ENCODE measurements at regions not wholly inside any gene's neighbourhood (a gene's known extent, or its start where the extent isn't known, plus 50 kb on each side); places are given as distances from the start of the nearest gene placed in this dataset.

DNA sequence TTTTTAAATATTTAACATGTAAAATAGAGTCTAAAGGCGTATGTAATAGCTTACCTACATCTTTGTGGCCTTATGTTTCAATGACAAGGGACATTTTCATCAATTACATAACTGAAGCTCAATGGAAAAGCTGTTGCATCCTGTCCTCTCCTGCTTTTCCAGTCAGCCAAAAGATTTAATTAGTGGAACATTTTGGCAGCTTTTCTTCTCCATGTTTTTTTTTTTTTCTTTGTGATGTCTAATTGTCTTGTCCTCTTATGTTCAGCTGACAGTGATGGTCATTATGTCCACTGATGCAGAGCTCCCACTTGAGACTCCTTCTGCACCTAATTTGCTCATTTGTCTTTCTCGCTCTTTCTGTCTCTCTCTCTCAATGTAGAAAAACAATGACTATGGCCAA is 422.2 kb downstream of the GABRG1 start:
- Mint-ChIP-seq H3K36me3 (ENCODE audit: low read depth) (no peaks in the 10 kb centered on the region), H3K27ac (no peak overlapping the region), H3K4me3 (no peak overlapping the region), H3K9me3 (peaks cover 2% of the 10 kb centered on the region), H3K27me3 (no peaks in the 10 kb centered on the region), H3K4me1 (no peaks in the 10 kb centered on the region)
- ChIA-PET POLR2A (no interaction called here), CTCF (no interaction called here)
- DNase-seq (no peak), ATAC-seq (ENCODE audit: low read depth) (no peak)
- TF ChIP-seq, protein P1, sequence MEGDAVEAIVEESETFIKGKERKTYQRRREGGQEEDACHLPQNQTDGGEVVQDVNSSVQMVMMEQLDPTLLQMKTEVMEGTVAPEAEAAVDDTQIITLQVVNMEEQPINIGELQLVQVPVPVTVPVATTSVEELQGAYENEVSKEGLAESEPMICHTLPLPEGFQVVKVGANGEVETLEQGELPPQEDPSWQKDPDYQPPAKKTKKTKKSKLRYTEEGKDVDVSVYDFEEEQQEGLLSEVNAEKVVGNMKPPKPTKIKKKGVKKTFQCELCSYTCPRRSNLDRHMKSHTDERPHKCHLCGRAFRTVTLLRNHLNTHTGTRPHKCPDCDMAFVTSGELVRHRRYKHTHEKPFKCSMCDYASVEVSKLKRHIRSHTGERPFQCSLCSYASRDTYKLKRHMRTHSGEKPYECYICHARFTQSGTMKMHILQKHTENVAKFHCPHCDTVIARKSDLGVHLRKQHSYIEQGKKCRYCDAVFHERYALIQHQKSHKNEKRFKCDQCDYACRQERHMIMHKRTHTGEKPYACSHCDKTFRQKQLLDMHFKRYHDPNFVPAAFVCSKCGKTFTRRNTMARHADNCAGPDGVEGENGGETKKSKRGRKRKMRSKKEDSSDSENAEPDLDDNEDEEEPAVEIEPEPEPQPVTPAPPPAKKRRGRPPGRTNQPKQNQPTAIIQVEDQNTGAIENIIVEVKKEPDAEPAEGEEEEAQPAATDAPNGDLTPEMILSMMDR (IDR thresholded peaks at IDR 0.05), result no peak
- intact Hi-C loops (cut with micrococcal nuclease), result no loop called here

DNA sequence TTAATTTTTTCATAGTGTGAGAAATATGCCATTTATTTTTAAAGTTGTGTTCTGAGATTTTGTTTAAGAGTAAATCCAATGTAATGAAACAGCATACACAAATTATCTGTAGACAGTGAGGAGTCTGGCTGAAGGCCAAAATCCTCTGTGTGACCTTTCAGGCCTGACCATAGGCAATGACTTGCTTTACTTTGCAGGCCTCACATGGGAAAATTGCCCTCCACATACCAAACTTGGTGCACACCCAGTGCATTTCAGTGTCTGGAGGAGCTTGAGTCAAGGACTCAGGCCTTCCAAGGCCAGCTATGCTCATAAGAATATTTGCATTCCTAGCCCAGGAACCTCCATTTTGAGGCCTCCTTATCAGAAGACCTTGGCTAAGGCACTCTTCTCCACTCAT is 430.1 kb downstream of the GABRG1 start:
- Mint-ChIP-seq H3K4me3 (no peak overlapping the region), H3K4me1 (no peaks in the 10 kb centered on the region), H3K9me3 (peaks cover 2% of the 10 kb centered on the region), H3K27ac (no peak overlapping the region), H3K36me3 (ENCODE audit: low read depth) (no peaks in the 10 kb centered on the region), H3K27me3 (no peaks in the 10 kb centered on the region)
- POLR2A ChIA-PET, result no interaction called here
- intact Hi-C loops (cut with micrococcal nuclease), result no loop called here
- DNase-seq, result no peak
- TF ChIP-seq, protein P1 (IDR thresholded peaks at IDR 0.05), result no peak
- CTCF ChIA-PET, result no interaction called here
- no peak for ATAC-seq (ENCODE audit: low read depth)

DNA sequence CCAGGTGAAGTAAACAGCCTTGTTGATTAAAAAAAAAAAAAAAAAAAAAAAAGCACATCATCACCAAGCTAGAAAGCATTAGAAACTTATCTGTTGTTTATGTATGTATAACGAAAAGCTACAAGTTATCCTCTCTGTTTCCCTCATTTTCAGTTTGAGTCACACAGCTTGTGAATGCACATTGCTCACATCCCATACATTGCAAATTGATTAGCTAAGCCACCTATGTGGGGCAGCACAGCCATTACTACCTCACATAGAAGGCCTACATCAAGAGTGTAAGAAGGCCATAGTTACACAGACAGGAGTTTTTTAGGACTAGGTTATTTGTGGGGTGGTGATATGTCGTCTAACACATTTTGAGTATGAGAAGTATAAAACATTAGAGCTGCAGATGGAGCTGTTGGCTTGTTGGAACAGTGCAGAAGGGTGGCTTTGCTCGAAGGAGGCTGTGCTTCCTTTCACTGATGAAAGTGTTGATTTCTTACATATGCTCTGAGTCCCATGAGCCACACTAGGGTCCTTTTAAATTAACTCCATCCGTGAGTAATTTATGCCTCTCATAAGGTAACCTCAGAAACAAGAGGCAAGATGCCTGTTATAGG is 431.6 kb downstream of the GABRG1 start:
- ChIA-PET POLR2A (no interaction called here), CTCF (no interaction called here)
- H3K27ac Mint-ChIP-seq, result no peak overlapping the region
- ATAC-seq (ENCODE audit: low read depth) (no peak), DNase-seq (no peak)
- H3K4me1 Mint-ChIP-seq, result no peaks in the 10 kb centered on the region
- H3K27me3 Mint-ChIP-seq, result no peaks in the 10 kb centered on the region
- H3K4me3 Mint-ChIP-seq, result no peak overlapping the region
- TF ChIP-seq, protein P1 (IDR thresholded peaks at IDR 0.05), result no peak
- no peaks in the 10 kb centered on the region for H3K36me3 Mint-ChIP-seq (ENCODE audit: low read depth)
- H3K9me3 Mint-ChIP-seq, result peaks cover 2% of the 10 kb centered on the region
- intact Hi-C loops (cut with micrococcal nuclease), result no loop called here

DNA sequence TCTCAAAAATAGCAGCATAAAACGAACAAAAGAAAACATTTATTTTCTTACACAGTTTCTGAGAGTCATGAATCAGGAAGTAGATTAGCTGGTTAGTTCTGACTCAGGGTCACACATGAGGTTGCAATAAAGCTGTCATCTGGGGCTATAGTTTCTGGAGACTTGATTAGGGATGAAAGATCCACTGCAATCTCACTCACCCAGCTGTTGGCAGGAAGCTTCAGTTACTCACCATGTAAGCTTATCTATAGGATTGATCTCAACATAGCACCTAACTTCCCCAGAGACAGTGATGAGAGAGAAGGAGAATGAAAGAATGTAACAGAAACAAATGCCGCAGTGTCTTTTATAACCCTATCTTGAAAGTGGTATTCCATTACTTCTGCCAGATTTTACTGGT is 435.5 kb downstream of the GABRG1 start:
- H3K9me3 Mint-ChIP-seq, result no peaks in the 10 kb centered on the region
- ATAC-seq (ENCODE audit: low read depth), result no peak
- no peaks in the 10 kb centered on the region for H3K36me3 Mint-ChIP-seq (ENCODE audit: low read depth)
- no peaks in the 10 kb centered on the region for H3K4me1 Mint-ChIP-seq
- no peak overlapping the region for H3K27ac Mint-ChIP-seq
- TF ChIP-seq, protein P1 (IDR thresholded peaks at IDR 0.05), result no peak
- H3K4me3 Mint-ChIP-seq, result no peak overlapping the region
- no peaks in the 10 kb centered on the region for H3K27me3 Mint-ChIP-seq
- ChIA-PET CTCF (no interaction called here), POLR2A (no interaction called here)
- intact Hi-C loops (cut with micrococcal nuclease), result no loop called here
- no peak for DNase-seq

DNA sequence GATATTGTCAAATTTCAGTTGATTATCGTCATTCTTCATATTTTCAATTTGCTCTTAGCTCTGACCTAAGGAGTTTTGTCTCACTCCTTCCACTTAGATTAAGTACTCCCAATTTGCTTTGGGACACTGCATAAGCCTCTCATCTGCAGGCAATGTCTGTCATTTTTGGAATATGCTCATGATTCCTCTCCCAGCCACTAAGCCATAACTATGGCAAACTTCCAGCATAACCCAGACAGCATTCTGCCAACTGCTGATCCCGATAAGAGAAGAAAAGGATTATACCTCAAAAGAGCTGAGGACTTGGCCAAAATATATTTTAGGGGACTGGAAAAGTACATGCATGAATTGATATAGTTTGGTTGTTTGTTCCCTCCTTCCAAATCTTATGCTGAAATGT is 444.4 kb downstream of the GABRG1 start:
- CTCF ChIA-PET, result no interaction called here
- Mint-ChIP-seq H3K4me1 (no peaks in the 10 kb centered on the region), H3K4me3 (no peak overlapping the region), H3K36me3 (ENCODE audit: low read depth) (no peaks in the 10 kb centered on the region), H3K27me3 (no peaks in the 10 kb centered on the region), H3K27ac (no peak overlapping the region), H3K9me3 (peaks cover 10% of the 10 kb centered on the region)
- intact Hi-C loops (cut with micrococcal nuclease), result no loop called here
- POLR2A ChIA-PET, result no interaction called here
- no peak for ATAC-seq (ENCODE audit: low read depth)
- DNase-seq, result no peak
- TF ChIP-seq, protein P1 (IDR thresholded peaks at IDR 0.05), result no peak
